ENCODE measurements at regions not wholly inside any gene's neighbourhood (a gene's known extent, or its start where the extent isn't known, plus 50 kb on each side); places are given as distances from the start of the nearest gene placed in this dataset.

GRCh38 chr22:47457021-47457420 lies 694.6 kb downstream of the TBC1D22A start:
- no peak for TF ChIP-seq SP1 (IDR thresholded peaks at IDR 0.05; ENCODE audit: low read depth)
- no peak for TF ChIP-seq MAX (IDR thresholded peaks at IDR 0.05)
- TF ChIP-seq, protein P1, sequence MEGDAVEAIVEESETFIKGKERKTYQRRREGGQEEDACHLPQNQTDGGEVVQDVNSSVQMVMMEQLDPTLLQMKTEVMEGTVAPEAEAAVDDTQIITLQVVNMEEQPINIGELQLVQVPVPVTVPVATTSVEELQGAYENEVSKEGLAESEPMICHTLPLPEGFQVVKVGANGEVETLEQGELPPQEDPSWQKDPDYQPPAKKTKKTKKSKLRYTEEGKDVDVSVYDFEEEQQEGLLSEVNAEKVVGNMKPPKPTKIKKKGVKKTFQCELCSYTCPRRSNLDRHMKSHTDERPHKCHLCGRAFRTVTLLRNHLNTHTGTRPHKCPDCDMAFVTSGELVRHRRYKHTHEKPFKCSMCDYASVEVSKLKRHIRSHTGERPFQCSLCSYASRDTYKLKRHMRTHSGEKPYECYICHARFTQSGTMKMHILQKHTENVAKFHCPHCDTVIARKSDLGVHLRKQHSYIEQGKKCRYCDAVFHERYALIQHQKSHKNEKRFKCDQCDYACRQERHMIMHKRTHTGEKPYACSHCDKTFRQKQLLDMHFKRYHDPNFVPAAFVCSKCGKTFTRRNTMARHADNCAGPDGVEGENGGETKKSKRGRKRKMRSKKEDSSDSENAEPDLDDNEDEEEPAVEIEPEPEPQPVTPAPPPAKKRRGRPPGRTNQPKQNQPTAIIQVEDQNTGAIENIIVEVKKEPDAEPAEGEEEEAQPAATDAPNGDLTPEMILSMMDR (IDR thresholded peaks at IDR 0.05 in 2 of 3, conservative IDR thresholded peaks at IDR 0.05 in 1 of 3; ENCODE audit: borderline replicate concordance in 1 of 3, insufficient read depth in 1 of 3, low read depth in 2 of 3, low read length in 2 of 3): no peak
- no peak for TF ChIP-seq EZH2phosphoT487 (IDR thresholded peaks at IDR 0.05; ENCODE audit: borderline replicate concordance)
- TF ChIP-seq RAD21 (IDR thresholded peaks at IDR 0.05; ENCODE audit: low read depth): no peak
